IMR-90 (cell line): ENCODE measurements at regions not wholly inside any gene's neighbourhood (a gene's known extent, or its start where the extent isn't known, plus 50 kb on each side); places are given as distances from the start of the nearest gene placed in this dataset.

Experiments
- ATAC-seq: fragments of 200-7000 bp; cut with Tn5 transposase; 2 replicates; pipeline ENCODE4 v1.9.1; 2020; ENCODE audit warnings: low read depth, mild to moderate bottlenecking, moderate library complexity
- BruUV-seq: library from RNA; stranded (reverse); fragments of 400-500 nt; replicated peaks from 2 replicates; lab custom pipeline; 2021; lab: Mats Ljungman, UMichigan
- CTCF ChIA-PET: fragments of 300-600 bp; formaldehyde crosslinking; extraction: SDS; loops from one replicate; lab custom pipeline; 2021; ENCODE audit warnings: antibody characterized with exemption; lab: Yijun Ruan, JAX
- POLR2A ChIA-PET: fragments of 300-600 bp; sonication (Branson Sonifier 250); formaldehyde crosslinking; loops from one replicate; lab custom pipeline; 2022; ENCODE audit warnings: antibody characterized with exemption; ENCODE audit not compliant: unreplicated experiment; lab: Charles Lee
- DNase-seq: peaks from one replicate; pipeline ENCODE4 v3.0.0; 2013
- H2AFZ ChIP-seq: replicated peaks from 2 replicates; pipeline ENCODE3; 2013; ENCODE audit warnings: low read length, mild to moderate bottlenecking; ENCODE audit not compliant: poor library complexity
- H2AK5ac ChIP-seq: 2 replicates; pipeline ENCODE4 v1.6.1; 2013; ENCODE audit warnings: low read depth, low read length, inconsistent platforms
- H2AK9ac ChIP-seq: replicated peaks from 2 replicates; pipeline ENCODE3; 2013; ENCODE audit warnings: mild to moderate bottlenecking, low read depth, low read length, moderate library complexity; ENCODE audit not compliant: poor library complexity
- H2BK120ac ChIP-seq: 2 replicates; pipeline ENCODE4 v1.6.1; 2013; ENCODE audit warnings: low read depth, low read length, inconsistent platforms
- H2BK15ac ChIP-seq: 3 replicates; pipeline ENCODE4 v1.6.1; 2013; ENCODE audit warnings: low read depth, low read length, inconsistent platforms
- H2BK20ac ChIP-seq: 2 replicates; pipeline ENCODE4 v1.6.1; 2013; ENCODE audit warnings: low read depth, mild to moderate bottlenecking, inconsistent platforms, low read length, moderate library complexity
- H2BK5ac ChIP-seq: 2 replicates; pipeline ENCODE4 v1.6.1; 2013; ENCODE audit warnings: mild to moderate bottlenecking, low read depth, low read length, inconsistent platforms; ENCODE audit not compliant: poor library complexity, severe bottlenecking
- H3K14ac ChIP-seq: replicated peaks from 2 replicates; pipeline ENCODE4 v1.6.1; 2013; ENCODE audit warnings: low read depth, low read length, inconsistent platforms
- H3K18ac ChIP-seq: 2 replicates; pipeline ENCODE4 v1.6.1; 2013; ENCODE audit warnings: low read depth, low read length, control low read depth
- H3K23ac ChIP-seq: 2 replicates; pipeline ENCODE4 v1.6.1; 2013; ENCODE audit warnings: low read depth, low read length, inconsistent platforms
- H3K27ac ChIP-seq: 2 replicates; pipeline ENCODE4 v1.5.1; 2013; ENCODE audit warnings: mild to moderate bottlenecking, control low read depth, low read length; ENCODE audit not compliant: insufficient read depth
- H3K27me3 ChIP-seq: 2 replicates; pipeline ENCODE4 v1.6.1; 2013; ENCODE audit warnings: low read length; ENCODE audit not compliant: control insufficient read depth, insufficient read depth
- H3K36me3 ChIP-seq: 2 replicates; pipeline ENCODE4 v1.6.1; 2013; ENCODE audit warnings: low read length, mixed read lengths; ENCODE audit not compliant: control insufficient read depth, insufficient read depth
- H3K4ac ChIP-seq: 2 replicates; pipeline ENCODE4 v1.6.1; 2013; ENCODE audit warnings: low read depth, low read length, inconsistent platforms
- H3K4me1 ChIP-seq: 2 replicates; pipeline ENCODE4 v1.6.1; 2013; ENCODE audit warnings: low read length, mixed read lengths; ENCODE audit not compliant: control insufficient read depth, insufficient read depth
- H3K4me2 ChIP-seq: 2 replicates; pipeline ENCODE4 v1.6.1; 2013; ENCODE audit warnings: low read depth, mild to moderate bottlenecking, control low read depth, low read length, moderate library complexity
- H3K4me3 ChIP-seq: 2 replicates; pipeline ENCODE4 v1.5.1; 2013; ENCODE audit warnings: low read depth, mild to moderate bottlenecking, control low read depth, low read length, moderate library complexity; ENCODE audit not compliant: insufficient read depth
- H3K56ac ChIP-seq: 2 replicates; pipeline ENCODE4 v1.6.1; 2013; ENCODE audit warnings: low read length, inconsistent platforms; ENCODE audit not compliant: insufficient read depth; ENCODE audit errors: extremely low read depth
- H3K79me1 ChIP-seq, 2 experiments: 2 replicates each; pipeline ENCODE4 v1.6.1; 2013; ENCODE audit warnings: low read length in 2 of 2, inconsistent platforms in 1 of 2, low read depth in 1 of 2
- H3K9ac ChIP-seq: 2 replicates; pipeline ENCODE4 v1.6.1; 2013; ENCODE audit warnings: low read depth, low read length, control low read depth
- H3K9me1 ChIP-seq: 2 replicates; pipeline ENCODE4 v1.6.1; 2013; ENCODE audit warnings: low read length, inconsistent platforms; ENCODE audit not compliant: insufficient read depth
- H3K9me3 ChIP-seq: 2 replicates; pipeline ENCODE4 v1.6.1; 2013; ENCODE audit warnings: low read length; ENCODE audit not compliant: control insufficient read depth, insufficient read depth
- H4K20me1 ChIP-seq: 2 replicates; pipeline ENCODE4 v1.6.1; 2013; ENCODE audit warnings: low read length, inconsistent platforms; ENCODE audit not compliant: insufficient read depth
- H4K5ac ChIP-seq: 2 replicates; pipeline ENCODE4 v1.6.1; 2013; ENCODE audit warnings: mild to moderate bottlenecking, low read depth, low read length, control low read depth
- H4K8ac ChIP-seq, 2 experiments: 2 replicates each; pipeline ENCODE4 v1.6.1; 2013; ENCODE audit warnings: low read depth in 2 of 2, low read length in 2 of 2, control low read depth in 1 of 2, inconsistent platforms in 1 of 2
- H4K91ac ChIP-seq: 2 replicates; pipeline ENCODE4 v1.6.1; 2013; ENCODE audit warnings: low read depth, low read length, inconsistent platforms; ENCODE audit not compliant: insufficient read depth
- CHD1 ChIP-seq: IDR thresholded peaks from 2 replicates; pipeline ENCODE4 v1.6.1; 2012; ENCODE audit warnings: low read depth, low read length, improper control_type of control experiment
- CTCF ChIP-seq: conservative IDR thresholded peaks from 2 replicates; pipeline ENCODE4 v1.5.1; 2012; ENCODE audit warnings: mild to moderate bottlenecking, low read depth, low read length, improper control_type of control experiment
- ELK1 ChIP-seq: fragments of 150-350 bp; IDR thresholded peaks from 2 replicates; pipeline ENCODE4 v1.6.1; 2016; ENCODE audit warnings: low read depth, mild to moderate bottlenecking, low read length, moderate library complexity, borderline replicate concordance
- MXI1 ChIP-seq: IDR thresholded peaks from 2 replicates; pipeline ENCODE4 v1.6.1; 2012; ENCODE audit warnings: low read depth, mild to moderate bottlenecking, low read length, moderate library complexity, borderline replicate concordance
- RAD21 ChIP-seq: IDR thresholded peaks from 2 replicates; pipeline ENCODE4 v1.6.1; 2012; ENCODE audit warnings: low read length, improper control_type of control experiment
- WGBS, 2 experiments: methylation state at CpG; one replicate each; pipeline versions ENCODE4 v1.1.5 to v1.1.7; 2013; ENCODE audit warnings: missing lambda C conversion rate in 2 of 2; ENCODE audit not compliant: insufficient read length in 1 of 2; ENCODE audit errors: extremely low coverage in 2 of 2; 5-methylcytosine and 5-hydroxymethylcytosine counted together
- dilution Hi-C: fragments of 300-500 bp; cut with HindIII; formaldehyde crosslinking; loops from one replicate; pipeline ENCODE4 v1.14.3; 2018; ENCODE audit warnings: low sequenced_read_pairs; ENCODE audit not compliant: unreplicated experiment
- in situ Hi-C: fragments of 300-500 bp; cut with MboI; formaldehyde crosslinking; loops from 3 replicates; pipeline ENCODE4 v1.14.3; 2019; ENCODE audit warnings: low sequenced_read_pairs, inconsistent platforms, mixed read lengths
- intact Hi-C: fragments of 100-400 bp; cut with micrococcal nuclease; formaldehyde crosslinking; loops from 2 replicates; pipeline ENCODE4 v1.10.0; 2022

GRCh38 chr2:118307864-118308263 is 219.6 kb downstream of the INSIG2 start:
- Histone ChIP-seq H2BK20ac (no peak overlapping the region), H3K56ac (no peak overlapping the region), H2AK5ac (no peak overlapping the region), H3K4me2 (no peak overlapping the region), H3K27ac (no peak overlapping the region), H3K9me3 (no peaks in the 10 kb centered on the region), H4K20me1 (no peaks in the 10 kb centered on the region), H2AK9ac (no peak overlapping the region), H3K9me1 (no peaks in the 10 kb centered on the region), H3K4ac (no peak overlapping the region), H3K4me1 (no peaks in the 10 kb centered on the region), H2BK15ac (no peak overlapping the region), H3K4me3 (no peak overlapping the region), H3K23ac (no peak overlapping the region), H4K5ac (no peak overlapping the region), H3K36me3 (no peaks in the 10 kb centered on the region), H3K79me1 (no peaks in the 10 kb centered on the region), H3K27me3 (peaks cover 3% of the 10 kb centered on the region; the same call in 1 of the 2 replicates), H3K14ac (no peak overlapping the region), H3K9ac (no peak overlapping the region), H4K8ac (no peak overlapping the region), H2AFZ (no peak overlapping the region), H3K18ac (no peak overlapping the region), H4K91ac (no peak overlapping the region), H2BK120ac (no peak overlapping the region), H2BK5ac (no peak overlapping the region)
- no CpG with 5 or more reads among the region's 2 CpGs for WGBS, 2 experiments
- intact Hi-C loops (no loop called here), in situ Hi-C loops (no loop called here), dilution Hi-C loops (no loop called here)
- BruUV-seq: no TSS peak
- no peak for ATAC-seq
- no peak for DNase-seq
- CTCF ChIA-PET: no interaction called here
- TF ChIP-seq CHD1 (no peak), RAD21 (no peak), ELK1 (no peak), CTCF (no peak), MXI1 (no peak)
- POLR2A ChIA-PET: no interaction called here
